ENCODE measurements at regions not wholly inside any gene's neighbourhood (a gene's known extent, or its start where the extent isn't known, plus 50 kb on each side); places are given as distances from the start of the nearest gene placed in this dataset.

DNA sequence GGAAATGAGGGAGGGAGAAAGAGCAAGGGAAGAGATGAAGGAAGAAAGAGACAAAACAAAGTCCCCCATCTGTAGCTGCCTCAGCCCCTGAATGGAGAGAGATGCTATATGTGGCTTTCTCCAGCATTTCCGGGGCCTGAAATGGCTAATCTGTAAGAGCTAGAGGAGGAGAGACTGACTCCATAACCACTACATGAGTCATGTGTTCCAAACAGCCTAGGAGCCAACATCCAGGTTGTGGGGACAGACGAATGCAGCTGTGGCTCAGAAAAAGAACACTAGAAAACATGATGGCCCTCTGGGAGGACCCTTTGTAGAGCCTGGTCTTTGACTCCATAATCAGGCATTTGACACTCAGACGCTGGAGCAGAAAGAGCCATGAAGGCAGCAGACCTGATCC lies 292.0 kb upstream of the ZNF507 start:
- TF ChIP-seq, protein P1, sequence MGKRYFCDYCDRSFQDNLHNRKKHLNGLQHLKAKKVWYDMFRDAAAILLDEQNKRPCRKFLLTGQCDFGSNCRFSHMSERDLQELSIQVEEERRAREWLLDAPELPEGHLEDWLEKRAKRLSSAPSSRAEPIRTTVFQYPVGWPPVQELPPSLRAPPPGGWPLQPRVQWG (CRISPR knock-in tag; IDR thresholded peaks at IDR 0.05; ENCODE audit: borderline replicate concordance, low read depth), result no peak
- no peak for TF ChIP-seq ZMYM4 (CRISPR knock-in tag; IDR thresholded peaks at IDR 0.05)
- no peak for TF ChIP-seq YY1 (IDR thresholded peaks at IDR 0.05; ENCODE audit: insufficient read depth, insufficient replicate concordance, low read depth, low read length)

Data from HepG2 (cell line).